Neural progenitor cell (in vitro differentiated cells): ENCODE measurements at regions not wholly inside any gene's neighbourhood (a gene's known extent, or its start where the extent isn't known, plus 50 kb on each side); places are given as distances from the start of the nearest gene placed in this dataset.

ENCODE experiments used
- DNase-seq: peaks from one replicate; pipeline ENCODE4 v3.0.0-alpha.2; 2016; ENCODE audit warnings: low spot score
- H2AFZ ChIP-seq: fragments of 200-600 bp; sonication (generic); replicated peaks from 2 replicates; pipeline ENCODE4 v1.6.1; 2016; ENCODE audit warnings: antibody characterized with exemption
- H3F3A ChIP-seq: fragments of 200-600 bp; sonication (generic); 2 replicates; pipeline ENCODE4 v1.6.1; 2016; ENCODE audit warnings: antibody characterized with exemption, low read depth
- H3K27ac ChIP-seq: fragments of 200-600 bp; sonication (generic); 2 replicates; pipeline ENCODE4 v1.5.1; 2016; ENCODE audit warnings: mild to moderate bottlenecking
- H3K27me3 ChIP-seq: fragments of 200-600 bp; sonication (generic); 2 replicates; pipeline ENCODE4 v1.6.1; 2016; ENCODE audit warnings: mild to moderate bottlenecking, moderate library complexity
- H3K36me3 ChIP-seq: fragments of 200-600 bp; sonication (generic); 2 replicates; pipeline ENCODE4 v1.5.1; 2016
- H3K4me1 ChIP-seq: fragments of 200-600 bp; sonication (generic); 2 replicates; pipeline ENCODE4 v1.6.1; 2016; ENCODE audit warnings: mixed run types
- H3K4me2 ChIP-seq: fragments of 200-600 bp; sonication (generic); 2 replicates; pipeline ENCODE4 v1.6.1; 2016
- H3K4me3 ChIP-seq: fragments of 200-600 bp; sonication (generic); 2 replicates; pipeline ENCODE4 v1.5.1; 2016
- H3K79me2 ChIP-seq: fragments of 200-600 bp; sonication (generic); 2 replicates; pipeline ENCODE4 v1.6.1; 2016; ENCODE audit warnings: low read depth
- H3K9ac ChIP-seq: fragments of 200-600 bp; sonication (generic); 2 replicates; pipeline ENCODE4 v1.6.1; 2016
- H3K9me3 ChIP-seq: fragments of 200-600 bp; sonication (generic); 2 replicates; pipeline ENCODE4 v1.5.1; 2016; ENCODE audit warnings: low read depth
- H4K20me1 ChIP-seq: fragments of 200-600 bp; sonication (generic); 2 replicates; pipeline ENCODE4 v1.6.1; 2016; ENCODE audit warnings: low read depth
- H3K27ac Mint-ChIP-seq: 3 replicates; pipeline ENCODE4 v1.8.0; 2021; ENCODE audit warnings: mixed read lengths
- H3K27me3 Mint-ChIP-seq: 2 replicates; pipeline ENCODE4 v1.8.0; 2022; ENCODE audit warnings: low read depth, mild to moderate bottlenecking, inconsistent platforms, moderate library complexity, mixed read lengths; ENCODE audit not compliant: insufficient read depth
- H3K36me3 Mint-ChIP-seq: 3 replicates; pipeline ENCODE4 v1.8.0; 2021; ENCODE audit warnings: mixed read lengths
- H3K4me1 Mint-ChIP-seq: 3 replicates; pipeline ENCODE4 v1.8.0; 2021; ENCODE audit warnings: mixed read lengths
- H3K4me3 Mint-ChIP-seq: 3 replicates; pipeline ENCODE4 v1.8.0; 2021; ENCODE audit warnings: mild to moderate bottlenecking, moderate library complexity, mixed read lengths
- H3K9me3 Mint-ChIP-seq: 3 replicates; pipeline ENCODE4 v1.8.0; 2020; ENCODE audit warnings: mixed read lengths
- EZH2 ChIP-seq: fragments of 200-600 bp; sonication (generic); IDR thresholded peaks from 2 replicates; pipeline ENCODE4 v1.6.1; 2017; ENCODE audit warnings: antibody characterized with exemption, mild to moderate bottlenecking, moderate library complexity
- EZH2phosphoT487 ChIP-seq: fragments of 200-600 bp; sonication (generic); IDR thresholded peaks from 2 replicates; pipeline ENCODE4 v1.6.1; 2017; ENCODE audit warnings: antibody characterized with exemption
- TF ChIP-seq, protein P1 (sequence below): fragments of 200-600 bp; sonication (generic); IDR thresholded peaks from 2 replicates; pipeline ENCODE4 v1.5.1; 2017; ENCODE audit warnings: antibody characterized with exemption, mild to moderate bottlenecking

- no peak overlapping the region for H3K4me3 Mint-ChIP-seq
- no peaks in the 10 kb centered on the region for H3K9me3 Mint-ChIP-seq
- TF ChIP-seq, protein P1, sequence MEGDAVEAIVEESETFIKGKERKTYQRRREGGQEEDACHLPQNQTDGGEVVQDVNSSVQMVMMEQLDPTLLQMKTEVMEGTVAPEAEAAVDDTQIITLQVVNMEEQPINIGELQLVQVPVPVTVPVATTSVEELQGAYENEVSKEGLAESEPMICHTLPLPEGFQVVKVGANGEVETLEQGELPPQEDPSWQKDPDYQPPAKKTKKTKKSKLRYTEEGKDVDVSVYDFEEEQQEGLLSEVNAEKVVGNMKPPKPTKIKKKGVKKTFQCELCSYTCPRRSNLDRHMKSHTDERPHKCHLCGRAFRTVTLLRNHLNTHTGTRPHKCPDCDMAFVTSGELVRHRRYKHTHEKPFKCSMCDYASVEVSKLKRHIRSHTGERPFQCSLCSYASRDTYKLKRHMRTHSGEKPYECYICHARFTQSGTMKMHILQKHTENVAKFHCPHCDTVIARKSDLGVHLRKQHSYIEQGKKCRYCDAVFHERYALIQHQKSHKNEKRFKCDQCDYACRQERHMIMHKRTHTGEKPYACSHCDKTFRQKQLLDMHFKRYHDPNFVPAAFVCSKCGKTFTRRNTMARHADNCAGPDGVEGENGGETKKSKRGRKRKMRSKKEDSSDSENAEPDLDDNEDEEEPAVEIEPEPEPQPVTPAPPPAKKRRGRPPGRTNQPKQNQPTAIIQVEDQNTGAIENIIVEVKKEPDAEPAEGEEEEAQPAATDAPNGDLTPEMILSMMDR, result no peak
- TF ChIP-seq EZH2, result no peak
- no peak for TF ChIP-seq EZH2phosphoT487
- H3K4me1 ChIP-seq, result no peaks in the 10 kb centered on the region
- peaks cover 13% of the 10 kb centered on the region for H3K27me3 Mint-ChIP-seq
- no peak overlapping the region for H3K27ac Mint-ChIP-seq
- peaks cover 7% of the 10 kb centered on the region for H3K36me3 Mint-ChIP-seq
- H3K79me2 ChIP-seq, result no peaks in the 10 kb centered on the region
- H2AFZ ChIP-seq, result no peak overlapping the region
- H3K27me3 ChIP-seq, result no peaks in the 10 kb centered on the region
- H3K27ac ChIP-seq, result no peak overlapping the region
- no peak overlapping the region for H3K4me2 ChIP-seq
- no peak overlapping the region for H3K9ac ChIP-seq
- no peak overlapping the region for H3K4me3 ChIP-seq
- no peaks in the 10 kb centered on the region for H3F3A ChIP-seq
- no peaks in the 10 kb centered on the region for H4K20me1 ChIP-seq
- no peaks in the 10 kb centered on the region for H3K9me3 ChIP-seq
- H3K36me3 ChIP-seq, result no peaks in the 10 kb centered on the region
- peaks cover 48% of the 10 kb centered on the region for H3K4me1 Mint-ChIP-seq
- DNase-seq, result no peak
Observed at GRCh38 chr13:24004142-24004899, 107.0 kb upstream of the C1QTNF9B start.

GRCh38 chr13:24004971-24005370 lies 107.7 kb upstream of the C1QTNF9B start:
- no peaks in the 10 kb centered on the region for H4K20me1 ChIP-seq
- no peaks in the 10 kb centered on the region for H3K9me3 ChIP-seq
- no peak overlapping the region for H3K4me3 ChIP-seq
- Mint-ChIP-seq H3K27me3 (peaks cover 14% of the 10 kb centered on the region), H3K36me3 (peaks cover 7% of the 10 kb centered on the region), H3K4me1 (peaks cover 48% of the 10 kb centered on the region), H3K9me3 (no peaks in the 10 kb centered on the region), H3K27ac (no peak overlapping the region), H3K4me3 (peak overlapping the region; percentile 64)
- H3F3A ChIP-seq, result no peaks in the 10 kb centered on the region
- TF ChIP-seq, protein P1, result no peak
- TF ChIP-seq EZH2phosphoT487 (no peak), EZH2 (no peak)
- H3K4me1 ChIP-seq, result no peaks in the 10 kb centered on the region
- no peaks in the 10 kb centered on the region for H3K36me3 ChIP-seq
- no peak overlapping the region for H3K9ac ChIP-seq
- H3K4me2 ChIP-seq, result no peak overlapping the region
- H2AFZ ChIP-seq, result no peak overlapping the region
- no peaks in the 10 kb centered on the region for H3K27me3 ChIP-seq
- no peaks in the 10 kb centered on the region for H3K79me2 ChIP-seq
- H3K27ac ChIP-seq, result no peak overlapping the region
- DNase-seq, result no peak

GRCh38 chr13:24005755-24006281 lies 108.5 kb upstream of the C1QTNF9B start:
- no peak overlapping the region for H3K4me3 ChIP-seq
- Mint-ChIP-seq H3K4me1 (peaks cover 48% of the 10 kb centered on the region), H3K27me3 (peaks cover 14% of the 10 kb centered on the region), H3K9me3 (no peaks in the 10 kb centered on the region), H3K27ac (peak overlapping the region; percentile 84), H3K4me3 (peak overlapping the region; percentile 24), H3K36me3 (peaks cover 10% of the 10 kb centered on the region)
- no peak overlapping the region for H3K27ac ChIP-seq
- no peaks in the 10 kb centered on the region for H3K27me3 ChIP-seq
- no peaks in the 10 kb centered on the region for H3F3A ChIP-seq
- H3K4me2 ChIP-seq, result no peak overlapping the region
- no peaks in the 10 kb centered on the region for H3K4me1 ChIP-seq
- H3K79me2 ChIP-seq, result no peaks in the 10 kb centered on the region
- H3K9me3 ChIP-seq, result no peaks in the 10 kb centered on the region
- no peak overlapping the region for H3K9ac ChIP-seq
- DNase-seq, result no peak
- H3K36me3 ChIP-seq, result no peaks in the 10 kb centered on the region
- TF ChIP-seq EZH2, result no peak
- TF ChIP-seq EZH2phosphoT487, result no peak
- TF ChIP-seq, protein P1, result no peak
- H2AFZ ChIP-seq, result no peak overlapping the region
- H4K20me1 ChIP-seq, result no peaks in the 10 kb centered on the region
